HepG2 (cell line): ENCODE measurements at regions not wholly inside any gene's neighbourhood (a gene's known extent, or its start where the extent isn't known, plus 50 kb on each side); places are given as distances from the start of the nearest gene placed in this dataset.

ENCODE experiments used
- TAF1 ChIP-seq: sonication (generic); formaldehyde crosslinking; IDR thresholded peaks from 2 replicates; pipeline ENCODE4 v1.4.0; 2020; ENCODE audit warnings: missing genetic modification reagents
- ZNF605 ChIP-seq: sonication (generic); formaldehyde crosslinking; IDR thresholded peaks from 2 replicates; pipeline ENCODE4 v1.8.0; 2022; ENCODE audit warnings: mild to moderate bottlenecking, missing genetic modification reagents
- TF ChIP-seq, protein P1 (sequence below): IDR thresholded peaks from 2 replicates; pipeline ENCODE4 v1.6.1; 2012; ENCODE audit warnings: inconsistent platforms
- TF ChIP-seq, protein P2 (sequence below): sonication (generic); formaldehyde crosslinking; IDR thresholded peaks from 2 replicates; pipeline ENCODE4 v1.4.0; 2020; ENCODE audit warnings: missing genetic modification reagents

DNA sequence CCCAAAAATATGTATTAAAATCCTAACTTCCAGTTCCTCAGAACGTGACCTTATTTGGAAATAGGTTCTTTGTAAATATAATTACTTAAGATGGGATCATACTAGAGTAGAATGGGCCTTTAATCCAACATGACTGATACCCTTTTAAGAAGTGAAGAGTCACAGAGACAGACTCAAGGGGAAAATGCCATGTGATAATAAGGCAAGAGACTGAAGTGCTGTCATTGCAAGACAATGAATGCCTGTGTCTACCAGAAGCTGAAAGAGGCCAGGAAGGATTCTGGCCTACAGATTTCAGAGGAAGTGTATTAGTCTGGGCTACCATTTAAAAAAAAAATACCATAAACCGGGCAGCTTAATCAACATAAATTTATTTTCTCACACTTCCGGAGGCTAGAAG is 85.9 kb upstream of the LRRC55 start:
- TF ChIP-seq, protein P1, sequence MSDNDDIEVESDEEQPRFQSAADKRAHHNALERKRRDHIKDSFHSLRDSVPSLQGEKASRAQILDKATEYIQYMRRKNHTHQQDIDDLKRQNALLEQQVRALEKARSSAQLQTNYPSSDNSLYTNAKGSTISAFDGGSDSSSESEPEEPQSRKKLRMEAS, result no peak
- no peak for TF ChIP-seq ZNF605 (CRISPR knock-in tag)
- TF ChIP-seq TAF1 (CRISPR knock-in tag), result no peak
- TF ChIP-seq, protein P2, sequence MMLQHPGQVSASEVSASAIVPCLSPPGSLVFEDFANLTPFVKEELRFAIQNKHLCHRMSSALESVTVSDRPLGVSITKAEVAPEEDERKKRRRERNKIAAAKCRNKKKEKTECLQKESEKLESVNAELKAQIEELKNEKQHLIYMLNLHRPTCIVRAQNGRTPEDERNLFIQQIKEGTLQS, result no peak
